ENCODE measurements at regions not wholly inside any gene's neighbourhood (a gene's known extent, or its start where the extent isn't known, plus 50 kb on each side); places are given as distances from the start of the nearest gene placed in this dataset.

DNA sequence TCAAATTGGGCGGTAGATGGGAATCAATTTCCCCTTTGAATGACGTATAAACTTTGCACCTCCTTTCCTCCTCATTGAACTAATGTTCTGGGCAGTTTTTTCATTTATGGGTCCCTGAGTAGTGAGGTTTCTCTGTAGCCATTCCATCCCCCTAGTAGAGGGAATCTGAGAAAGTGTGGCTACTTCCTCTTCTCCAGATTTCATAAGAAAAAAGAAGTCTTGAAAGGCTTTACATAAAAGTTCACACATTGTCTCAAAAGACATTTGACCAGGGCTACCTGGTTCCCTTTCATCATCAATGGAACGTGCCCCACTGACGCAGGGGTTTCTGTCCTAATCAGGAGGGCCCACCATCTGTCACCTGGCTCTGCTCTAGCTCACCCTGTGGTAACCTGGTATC, 57.3 kb downstream of the CTSL start:
- TF ChIP-seq CTCF (IDR thresholded peaks at IDR 0.05) (no peak), ZFX (IDR thresholded peaks at IDR 0.05; ENCODE audit: borderline replicate concordance) (no peak)

Measured in 22Rv1 (cell line).